SJSA1 (cell line): ENCODE measurements at regions not wholly inside any gene's neighbourhood (a gene's known extent, or its start where the extent isn't known, plus 50 kb on each side); places are given as distances from the start of the nearest gene placed in this dataset.

Experiments used
- DNase-seq, 2 experiments: peaks; one replicate each; pipeline ENCODE4 v3.0.0-alpha.2; 2015 to 2020; ENCODE audit warnings: low spot score in 2 of 2, low read depth in 1 of 2
- H3K27ac ChIP-seq: fragments of 250-450 bp; sonication (Bioruptor Pico); 2 replicates; pipeline ENCODE4 v1.5.1; 2020; ENCODE audit warnings: mild to moderate bottlenecking, moderate library complexity
- H3K27me3 ChIP-seq: fragments of 250-450 bp; sonication (Bioruptor Pico); replicated peaks from 2 replicates; pipeline ENCODE4 v1.5.1; 2020; ENCODE audit warnings: mild to moderate bottlenecking, moderate library complexity
- H3K36me3 ChIP-seq: fragments of 250-450 bp; sonication (Bioruptor Pico); 2 replicates; pipeline ENCODE4 v1.5.1; 2020; ENCODE audit warnings: mild to moderate bottlenecking
- H3K4me1 ChIP-seq: fragments of 250-450 bp; sonication (Bioruptor Pico); replicated peaks from 2 replicates; pipeline ENCODE4 v1.6.1; 2021; ENCODE audit warnings: mild to moderate bottlenecking
- H3K4me3 ChIP-seq: fragments of 250-450 bp; sonication (Bioruptor Pico); 2 replicates; pipeline ENCODE4 v1.5.1; 2020; ENCODE audit warnings: mild to moderate bottlenecking
- H3K9me3 ChIP-seq: fragments of 250-450 bp; sonication (Bioruptor Pico); replicated peaks from 2 replicates; pipeline ENCODE4 v1.5.1; 2020; ENCODE audit warnings: mild to moderate bottlenecking

- H3K4me1 ChIP-seq, result peaks cover 31% of the 10 kb centered on the region
- no peaks in the 10 kb centered on the region for H3K36me3 ChIP-seq
- no peak overlapping the region for H3K27ac ChIP-seq
- no peaks in the 10 kb centered on the region for H3K9me3 ChIP-seq
- H3K27me3 ChIP-seq, result no peaks in the 10 kb centered on the region
- H3K4me3 ChIP-seq, result no peak overlapping the region
- DNase-seq, result peak; percentile 69 to 73
These were observed 510.5 kb upstream of the TNP1 start for GRCh38 chr2:217370391-217370790.

GRCh38 chr2:217367464-217367863 lies 507.6 kb upstream of the TNP1 start:
- Histone ChIP-seq H3K4me3 (no peak overlapping the region), H3K27me3 (no peaks in the 10 kb centered on the region), H3K9me3 (no peaks in the 10 kb centered on the region), H3K27ac (peak overlapping the region; percentile 23), H3K4me1 (peaks cover 31% of the 10 kb centered on the region), H3K36me3 (no peaks in the 10 kb centered on the region)
- DNase-seq, result peak; percentile 60 to 69

DNA sequence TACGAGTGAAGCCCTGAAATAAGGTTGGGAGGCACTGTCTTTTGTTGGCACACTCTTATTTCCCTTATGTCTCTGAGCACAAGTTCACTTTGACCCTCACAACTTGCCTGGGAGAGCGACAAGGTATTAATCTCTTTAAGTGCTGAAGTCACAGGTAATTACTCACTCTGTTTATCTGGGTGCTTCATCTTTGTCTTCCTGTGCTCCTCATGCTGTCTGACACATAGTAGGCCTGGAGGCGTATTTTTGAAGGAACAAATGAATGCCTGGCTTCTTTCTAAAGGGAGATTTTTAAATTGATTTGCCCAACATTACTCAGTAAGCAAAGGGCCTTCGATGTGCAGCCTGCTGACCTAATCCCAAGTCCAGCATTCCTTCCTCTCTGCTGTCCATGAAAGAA lies 507.1 kb upstream of the TNP1 start:
- Histone ChIP-seq H3K4me1 (peaks cover 32% of the 10 kb centered on the region), H3K4me3 (no peak overlapping the region), H3K27ac (peak overlapping the region; percentile 23), H3K9me3 (no peaks in the 10 kb centered on the region), H3K27me3 (no peaks in the 10 kb centered on the region), H3K36me3 (no peaks in the 10 kb centered on the region)
- no peak for DNase-seq

DNA sequence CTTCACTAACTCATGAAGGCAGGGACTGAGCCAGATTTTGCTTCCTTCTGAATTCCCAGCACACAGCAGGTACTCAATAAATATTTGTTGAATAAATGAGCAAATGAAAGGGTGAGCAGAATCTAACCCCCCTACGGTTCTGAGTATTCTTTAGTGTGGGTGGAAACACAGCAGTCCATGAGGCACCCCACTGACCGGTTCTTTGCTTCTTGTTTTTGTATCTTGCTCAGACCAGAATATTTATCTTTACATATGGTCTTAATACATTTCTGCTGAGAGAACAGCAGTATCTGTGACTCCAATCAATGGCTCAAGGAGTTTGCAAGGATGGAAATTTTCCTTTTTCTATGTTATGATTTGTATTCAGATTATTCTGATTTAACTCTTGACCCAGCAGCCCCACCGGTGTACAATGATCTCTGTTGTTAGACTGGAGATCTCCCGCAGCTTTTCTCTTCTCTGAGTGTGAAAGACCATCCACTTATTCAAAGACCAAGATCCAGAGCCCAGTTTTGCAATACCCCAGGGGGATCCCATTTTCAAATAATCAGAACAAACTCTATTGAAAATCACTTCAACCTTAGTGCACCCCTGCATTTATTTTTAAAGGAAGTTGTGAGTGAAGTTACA lies 506.5 kb upstream of the TNP1 start:
- H3K36me3 ChIP-seq, result no peaks in the 10 kb centered on the region
- H3K27ac ChIP-seq, result peak overlapping the region; percentile 23
- H3K4me1 ChIP-seq, result peaks cover 38% of the 10 kb centered on the region
- no peak overlapping the region for H3K4me3 ChIP-seq
- no peaks in the 10 kb centered on the region for H3K27me3 ChIP-seq
- DNase-seq, result no peak
- H3K9me3 ChIP-seq, result no peaks in the 10 kb centered on the region

- H3K4me1 ChIP-seq, result peaks cover 44% of the 10 kb centered on the region
- no peak overlapping the region for H3K27ac ChIP-seq
- H3K9me3 ChIP-seq, result no peaks in the 10 kb centered on the region
- H3K4me3 ChIP-seq, result no peak overlapping the region
- DNase-seq, result no peak
- no peaks in the 10 kb centered on the region for H3K36me3 ChIP-seq
- H3K27me3 ChIP-seq, result no peaks in the 10 kb centered on the region
These were observed 505.8 kb upstream of the TNP1 start for GRCh38 chr2:217365656-217366055.

DNA sequence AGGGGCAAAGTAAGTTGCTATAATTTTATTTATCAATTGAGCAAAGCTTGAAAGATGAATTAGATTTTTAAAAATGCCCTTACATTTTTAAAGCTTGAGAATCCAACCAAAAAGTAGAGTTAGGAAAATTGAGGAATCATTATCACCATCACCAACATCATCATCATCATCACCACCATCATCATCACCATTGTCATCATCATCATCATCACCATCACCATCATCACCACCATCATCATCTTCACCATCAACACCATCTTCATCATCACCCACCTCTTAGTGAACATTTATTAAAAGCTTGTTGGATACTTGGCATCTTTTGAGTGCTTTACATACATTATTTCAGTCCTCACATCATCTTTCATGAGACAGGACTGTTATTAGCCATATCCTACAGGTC lies 504.4 kb upstream of the TNP1 start:
- H3K4me1 ChIP-seq, result peaks cover 49% of the 10 kb centered on the region
- H3K36me3 ChIP-seq, result no peaks in the 10 kb centered on the region
- H3K27ac ChIP-seq, result no peak overlapping the region
- H3K4me3 ChIP-seq, result no peak overlapping the region
- no peaks in the 10 kb centered on the region for H3K9me3 ChIP-seq
- no peak for DNase-seq
- no peaks in the 10 kb centered on the region for H3K27me3 ChIP-seq

- H3K9me3 ChIP-seq, result no peaks in the 10 kb centered on the region
- H3K27me3 ChIP-seq, result no peaks in the 10 kb centered on the region
- peaks cover 57% of the 10 kb centered on the region for H3K4me1 ChIP-seq
- H3K27ac ChIP-seq, result no peak overlapping the region
- no peak overlapping the region for H3K4me3 ChIP-seq
- no peaks in the 10 kb centered on the region for H3K36me3 ChIP-seq
- no peak for DNase-seq
These were observed 503.6 kb upstream of the TNP1 start for GRCh38 chr2:217363470-217363869.

DNA sequence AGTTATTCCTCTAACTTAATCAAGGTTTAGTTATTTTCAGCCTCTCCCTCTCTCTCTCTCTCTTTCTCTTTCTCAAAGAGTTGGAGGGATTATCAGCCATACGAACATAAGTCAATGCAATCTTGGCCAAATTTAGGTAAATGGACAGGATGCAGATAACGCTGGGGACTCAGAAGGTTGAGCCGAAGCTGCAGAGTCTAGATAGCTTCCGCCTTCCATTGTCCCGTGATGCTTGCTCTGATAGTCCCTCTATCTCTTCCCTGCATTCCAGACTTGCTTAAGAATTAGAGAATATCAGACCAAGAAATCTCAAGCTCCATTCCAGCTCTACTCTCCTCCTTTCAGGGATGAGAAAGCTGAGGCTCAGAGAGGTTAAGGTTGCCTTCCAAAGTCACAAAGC lies 502.8 kb upstream of the TNP1 start:
- H3K9me3 ChIP-seq, result no peaks in the 10 kb centered on the region
- H3K4me3 ChIP-seq, result no peak overlapping the region
- H3K27ac ChIP-seq, result no peak overlapping the region
- H3K36me3 ChIP-seq, result no peaks in the 10 kb centered on the region
- H3K27me3 ChIP-seq, result no peaks in the 10 kb centered on the region
- no peak for DNase-seq
- H3K4me1 ChIP-seq, result peaks cover 58% of the 10 kb centered on the region

- H3K4me3 ChIP-seq, result no peak overlapping the region
- H3K9me3 ChIP-seq, result no peaks in the 10 kb centered on the region
- H3K27me3 ChIP-seq, result no peaks in the 10 kb centered on the region
- H3K36me3 ChIP-seq, result no peaks in the 10 kb centered on the region
- H3K4me1 ChIP-seq, result peaks cover 58% of the 10 kb centered on the region
- no peak overlapping the region for H3K27ac ChIP-seq
- DNase-seq, result no peak
These were observed 502.4 kb upstream of the TNP1 start for GRCh38 chr2:217362286-217362685.

DNA sequence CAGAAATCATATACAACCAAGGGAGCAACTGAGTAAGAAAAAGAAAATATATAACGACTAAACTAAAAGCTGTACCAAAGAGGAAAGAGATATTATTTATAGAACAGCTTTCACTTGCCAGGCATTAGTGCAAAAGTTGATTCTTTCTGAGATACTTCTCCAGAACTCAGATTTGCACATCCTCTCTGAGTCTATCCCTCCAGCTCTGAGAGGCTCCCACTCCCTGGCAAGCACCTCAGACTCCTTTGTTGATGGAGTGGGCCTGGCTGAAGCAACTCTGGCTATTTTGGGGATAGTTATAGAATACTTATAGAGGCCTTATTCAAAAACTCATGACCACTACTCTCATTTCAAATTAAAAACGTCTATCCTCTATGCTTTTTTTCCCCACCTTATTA lies 501.6 kb upstream of the TNP1 start:
- Histone ChIP-seq H3K27me3 (no peaks in the 10 kb centered on the region), H3K4me3 (no peak overlapping the region), H3K9me3 (no peaks in the 10 kb centered on the region), H3K36me3 (no peaks in the 10 kb centered on the region), H3K4me1 (peaks cover 58% of the 10 kb centered on the region), H3K27ac (peak overlapping the region; percentile 35)
- DNase-seq, result no peak

DNA sequence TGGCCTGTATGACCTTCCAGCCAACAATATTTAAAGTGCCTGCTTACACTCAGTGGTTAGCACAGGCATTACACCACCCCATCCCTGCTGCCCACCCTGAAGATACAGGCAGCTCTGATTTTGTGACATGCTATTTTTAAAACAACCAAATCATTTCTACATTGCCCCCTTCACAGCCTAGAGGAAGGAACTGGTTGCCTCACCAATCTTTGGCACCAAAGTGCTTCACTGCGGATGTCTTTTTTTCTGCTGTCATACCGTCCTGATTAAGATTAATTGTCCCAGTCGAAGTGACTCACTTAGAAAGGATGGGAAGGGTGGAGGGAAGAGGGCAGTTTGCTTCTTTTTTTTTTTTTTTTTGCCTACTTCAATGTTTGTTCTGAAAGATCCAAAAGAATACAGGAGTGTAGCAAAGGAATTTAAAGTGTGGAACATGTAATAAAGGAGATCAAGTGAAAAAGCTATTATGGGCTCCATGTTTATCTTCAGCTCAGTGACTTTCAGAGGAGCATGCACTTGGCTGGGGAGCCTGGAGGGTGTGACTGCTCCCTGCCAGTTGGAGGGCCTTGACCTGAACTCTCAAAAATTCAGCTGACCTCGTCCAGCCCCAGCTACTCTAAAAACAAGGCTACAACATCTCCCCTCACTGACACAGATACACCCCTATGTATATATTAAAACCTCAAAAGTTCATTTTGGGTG lies 501.1 kb upstream of the TNP1 start:
- Histone ChIP-seq H3K27me3 (no peaks in the 10 kb centered on the region), H3K9me3 (no peaks in the 10 kb centered on the region), H3K36me3 (no peaks in the 10 kb centered on the region), H3K4me1 (peaks cover 62% of the 10 kb centered on the region), H3K27ac (peak overlapping the region; percentile 35), H3K4me3 (no peak overlapping the region)
- DNase-seq, result peak; percentile 65 to 93

- Histone ChIP-seq H3K4me1 (peaks cover 64% of the 10 kb centered on the region), H3K4me3 (no peak overlapping the region), H3K36me3 (no peaks in the 10 kb centered on the region), H3K27ac (0 out of 2 replicates have a peak overlapping the region, but pooled peaks have one; percentile 8), H3K9me3 (no peaks in the 10 kb centered on the region), H3K27me3 (no peaks in the 10 kb centered on the region)
- no peak for DNase-seq
These were observed 500.2 kb upstream of the TNP1 start for GRCh38 chr2:217360111-217360510.

GRCh38 chr2:217357886-217358620 lies 498.2 kb upstream of the TNP1 start:
- H3K4me3 ChIP-seq, result no peak overlapping the region

DNA sequence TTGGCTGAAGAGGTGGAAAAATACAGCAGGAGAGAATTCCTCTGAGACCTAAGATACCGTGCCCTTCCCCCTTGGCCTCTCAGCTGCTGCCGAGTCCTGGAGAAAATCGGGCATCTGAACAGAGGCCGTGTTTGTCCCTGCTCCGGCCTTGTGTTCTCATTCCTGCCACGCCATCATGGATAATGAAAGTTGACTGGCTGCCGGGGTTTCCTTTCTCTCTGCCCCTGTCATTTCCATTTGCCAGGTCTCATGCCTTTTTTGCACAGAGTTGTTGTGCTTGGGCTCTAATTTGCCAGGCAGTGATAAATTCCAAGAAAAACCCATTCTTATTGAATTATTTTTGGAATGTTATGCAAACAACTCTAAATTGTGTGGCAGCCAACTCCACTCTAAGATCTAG lies 496.9 kb upstream of the TNP1 start:
- no peaks in the 10 kb centered on the region for H3K9me3 ChIP-seq
- peak in 1 of 2 experiments; percentile 44 for DNase-seq

More at GRCh38 chr2:217357886-217358620, 498.2 kb upstream of the TNP1 start:
- Histone ChIP-seq H3K4me1 (peaks cover 64% of the 10 kb centered on the region), H3K9me3 (no peaks in the 10 kb centered on the region), H3K36me3 (no peaks in the 10 kb centered on the region), H3K27ac (peak overlapping the region; percentile 58), H3K27me3 (no peaks in the 10 kb centered on the region)
- DNase-seq, result peak; percentile 51 to 67

More for the DNA sequence above, 496.9 kb upstream of the TNP1 start:
- no peaks in the 10 kb centered on the region for H3K36me3 ChIP-seq
- H3K27me3 ChIP-seq, result no peaks in the 10 kb centered on the region
- peaks cover 61% of the 10 kb centered on the region for H3K4me1 ChIP-seq
- H3K27ac ChIP-seq, result peak overlapping the region; percentile 58
- H3K4me3 ChIP-seq, result no peak overlapping the region
